SH-SY5Y (cell line): ENCODE measurements at regions not wholly inside any gene's neighbourhood (a gene's known extent, or its start where the extent isn't known, plus 50 kb on each side); places are given as distances from the start of the nearest gene placed in this dataset.

Source experiments
- GATA2 ChIP-seq: IDR thresholded peaks from 2 replicates; pipeline ENCODE4 v1.6.1; 2011; ENCODE audit warnings: mild to moderate bottlenecking, low read depth, low read length
- GATA3 ChIP-seq: IDR thresholded peaks from 2 replicates; pipeline ENCODE4 v1.6.1; 2011; ENCODE audit warnings: low read depth, mild to moderate bottlenecking, low read length, moderate library complexity

DNA sequence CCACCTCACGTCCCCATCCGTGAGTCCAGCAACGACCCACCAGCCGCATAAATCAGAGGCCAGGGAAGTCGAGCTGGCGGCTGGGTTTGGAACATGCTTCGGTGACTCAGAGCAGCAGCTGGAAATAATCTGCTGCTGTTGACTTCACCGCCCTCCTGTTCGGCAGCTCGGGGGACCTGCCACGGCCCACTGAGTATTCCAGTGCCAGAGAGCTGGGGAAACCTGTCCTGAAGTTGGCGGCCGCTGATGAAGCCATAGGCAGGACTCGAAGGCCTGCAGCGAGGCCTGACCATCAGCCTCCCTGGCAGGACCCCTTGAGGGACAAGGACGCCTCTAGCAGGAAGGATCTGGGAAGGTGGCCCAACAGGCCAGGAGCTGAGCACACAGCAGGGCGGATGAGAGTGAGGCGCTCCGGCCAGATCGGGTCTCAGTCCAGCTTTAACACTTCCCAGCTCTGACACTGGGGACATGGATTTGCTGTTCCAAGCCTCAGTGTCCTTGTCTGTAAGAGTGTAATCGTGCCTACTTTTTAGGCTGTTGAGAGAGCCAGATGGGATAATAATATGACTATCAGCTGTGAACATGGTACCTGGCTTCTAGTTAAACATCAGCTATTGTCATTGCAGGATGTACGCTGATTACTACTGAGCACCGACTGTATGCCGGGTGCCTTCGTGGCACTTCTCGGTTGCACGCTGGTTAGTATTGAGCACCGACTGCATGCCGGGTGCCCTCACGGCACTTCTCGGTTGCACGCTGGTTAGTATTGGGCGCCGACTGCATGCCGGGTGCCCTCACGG is 50.4 kb upstream of the CIBAR2 start:
- TF ChIP-seq GATA2 (no peak), GATA3 (no peak)
